ENCODE measurements at regions not wholly inside any gene's neighbourhood (a gene's known extent, or its start where the extent isn't known, plus 50 kb on each side); places are given as distances from the start of the nearest gene placed in this dataset.
"Not testable (repeated sequence)": the region's sequence is repeated elsewhere in the genome, so short reads cannot be mapped to it uniquely, and the experiment has no call there.

DNA sequence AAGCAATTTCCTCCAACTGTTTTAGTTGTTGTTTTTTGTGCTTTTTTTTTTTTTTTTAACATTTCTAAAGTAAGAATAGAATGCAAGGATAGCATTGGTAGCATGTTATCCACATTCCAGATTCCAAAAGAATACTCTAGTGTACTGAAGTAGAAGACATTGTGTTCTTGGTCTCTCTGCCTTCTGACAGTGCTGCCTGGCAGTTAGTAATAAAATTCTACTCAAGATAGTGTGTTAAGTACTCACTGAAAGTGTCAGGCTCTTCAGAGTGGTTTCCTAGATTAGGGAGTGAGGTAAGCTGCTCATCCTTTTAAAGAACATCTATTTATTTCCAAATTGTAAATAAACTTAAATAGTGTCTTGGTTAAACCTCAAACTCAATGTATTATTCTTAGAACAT, 253.7 kb downstream of the HNMT start:
- DNase-seq (ENCODE audit: low spot score), result no peak

DNA sequence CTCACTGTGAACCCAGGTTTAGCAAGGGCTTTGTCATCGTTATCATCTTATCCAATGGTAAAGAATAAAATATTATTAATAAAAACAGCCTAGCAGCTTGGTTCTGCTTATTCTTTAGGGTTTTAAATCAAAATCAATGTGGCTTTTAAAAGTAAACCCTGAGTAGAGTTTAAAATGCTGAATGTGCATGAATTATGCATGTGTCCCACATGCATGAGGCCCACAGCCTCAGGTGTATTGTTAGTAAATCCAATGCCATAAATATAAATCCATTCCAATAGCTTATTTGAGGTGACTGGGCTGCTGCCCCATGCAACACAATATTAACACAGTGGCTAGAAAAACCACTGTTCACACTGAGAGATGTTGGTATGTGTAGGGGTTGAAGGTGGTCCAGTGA, 254.1 kb downstream of the HNMT start:
- DNase-seq (ENCODE audit: low spot score), result no peak

DNA sequence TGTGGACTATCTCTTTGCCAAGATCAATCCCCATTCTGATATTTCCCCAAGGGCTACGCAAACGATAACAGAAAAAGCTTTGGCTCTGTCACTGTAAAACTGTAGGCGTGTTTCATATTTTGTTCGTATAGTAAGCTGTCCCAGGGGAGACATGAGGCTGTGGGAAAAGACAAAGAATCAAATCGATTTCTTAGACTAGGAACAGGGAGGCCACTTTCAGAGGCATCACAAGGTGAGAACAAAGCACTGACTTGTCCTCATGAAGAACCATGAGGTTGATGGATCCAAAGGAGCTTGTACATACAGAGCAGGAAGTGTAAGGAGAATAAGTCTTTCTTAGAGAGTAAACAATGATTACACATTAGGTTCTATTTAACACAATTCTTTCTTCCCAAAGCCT, 255.7 kb downstream of the HNMT start:
- no peak for DNase-seq (ENCODE audit: low spot score)

DNA sequence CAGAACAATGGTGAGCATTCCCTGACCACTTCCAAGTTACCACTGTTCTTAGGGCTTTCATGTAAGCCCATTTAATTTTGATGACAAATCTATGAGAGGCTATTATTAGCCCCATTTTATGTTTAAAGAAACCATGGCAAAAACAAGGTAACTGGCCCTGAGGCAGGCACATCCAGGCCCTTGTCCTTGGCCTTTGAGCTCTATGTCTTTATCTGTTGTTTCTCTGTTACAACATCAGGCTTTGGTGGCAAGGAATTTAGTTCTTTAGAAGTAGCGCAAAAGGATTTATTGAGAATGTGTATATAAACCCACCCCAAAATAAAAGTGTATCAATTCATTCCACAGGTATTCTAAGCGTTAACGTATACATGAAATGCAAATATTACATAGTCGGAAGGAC, 257.1 kb downstream of the HNMT start:
- DNase-seq (ENCODE audit: low spot score), result no peak

DNA sequence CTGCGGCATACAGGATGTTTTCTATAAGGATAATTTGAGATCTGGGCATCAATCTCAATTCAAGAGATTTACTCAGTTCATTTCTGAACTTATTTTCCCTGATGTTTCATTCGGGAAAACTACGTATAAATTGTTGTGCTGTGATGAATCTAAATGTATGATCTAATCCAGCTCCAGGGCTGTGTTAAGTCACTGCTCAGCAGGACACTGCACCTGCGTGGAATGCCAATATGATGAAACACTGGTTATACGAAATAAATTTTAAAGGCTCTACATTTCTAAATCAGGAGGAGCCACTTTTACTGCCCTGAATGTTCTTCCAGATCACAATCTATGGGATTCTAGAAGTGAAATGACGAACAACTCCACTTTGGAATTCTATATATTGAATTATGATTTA, 259.0 kb downstream of the HNMT start:
- no peak for DNase-seq (ENCODE audit: low spot score)

DNA sequence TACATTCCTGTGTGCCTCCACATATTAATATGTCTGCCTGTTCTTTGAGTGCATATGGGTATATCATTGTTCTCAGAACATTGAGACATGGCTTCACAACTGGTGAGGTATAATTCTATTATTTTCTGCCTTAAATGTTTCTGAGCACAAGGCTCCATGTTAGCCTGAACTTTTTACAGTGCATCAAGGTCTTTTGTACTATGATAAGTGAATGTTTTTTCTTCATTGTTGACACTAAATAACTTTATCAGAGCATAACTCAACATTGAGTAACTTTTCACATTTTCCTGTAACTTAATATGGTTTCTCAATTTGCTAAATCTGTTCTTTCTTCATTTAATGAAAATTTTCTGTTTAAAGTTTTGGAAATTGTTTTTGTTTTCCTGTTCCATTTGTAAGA, 262.9 kb downstream of the HNMT start:
- no peak for DNase-seq (ENCODE audit: low spot score)

DNA sequence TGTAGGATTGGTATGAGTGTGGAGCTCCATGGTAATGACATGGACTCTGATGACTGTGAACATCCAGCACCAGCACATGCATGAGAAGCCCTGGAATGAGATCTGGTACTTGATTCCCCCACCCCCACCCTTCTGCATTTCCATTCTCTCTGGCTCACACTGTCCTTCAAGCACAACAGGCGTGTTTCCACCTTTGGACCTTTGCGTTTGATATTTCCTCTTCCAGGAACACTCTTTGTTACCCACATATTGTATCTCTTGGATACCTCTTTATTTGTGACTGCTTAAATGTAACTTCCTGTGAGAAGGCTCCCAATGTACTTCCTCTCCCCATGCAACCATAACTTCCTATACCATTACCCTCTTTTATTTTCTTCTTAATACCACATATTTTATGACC, 263.8 kb downstream of the HNMT start:
- DNase-seq (ENCODE audit: low spot score), result no peak

DNA sequence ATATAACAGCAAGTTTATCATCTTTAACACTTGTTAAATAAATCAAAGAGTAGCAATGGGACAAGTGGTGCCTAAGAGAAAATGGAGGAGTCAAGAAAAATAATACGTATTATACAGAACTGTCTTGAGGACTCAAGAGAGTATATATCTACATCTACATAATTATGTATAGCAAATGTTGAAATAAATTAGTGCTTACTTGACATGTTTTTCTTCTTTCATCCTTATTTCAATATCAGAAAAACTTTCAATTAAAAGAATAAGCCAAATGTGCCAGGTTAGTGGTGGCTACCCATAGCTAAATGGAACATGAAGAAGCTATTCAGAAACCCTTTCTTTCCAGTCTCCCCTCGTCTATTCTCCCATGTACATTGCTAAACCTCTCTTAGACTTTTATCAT, 267.3 kb upstream of the SPOPL start:
- no peak for DNase-seq (ENCODE audit: low spot score)

DNA sequence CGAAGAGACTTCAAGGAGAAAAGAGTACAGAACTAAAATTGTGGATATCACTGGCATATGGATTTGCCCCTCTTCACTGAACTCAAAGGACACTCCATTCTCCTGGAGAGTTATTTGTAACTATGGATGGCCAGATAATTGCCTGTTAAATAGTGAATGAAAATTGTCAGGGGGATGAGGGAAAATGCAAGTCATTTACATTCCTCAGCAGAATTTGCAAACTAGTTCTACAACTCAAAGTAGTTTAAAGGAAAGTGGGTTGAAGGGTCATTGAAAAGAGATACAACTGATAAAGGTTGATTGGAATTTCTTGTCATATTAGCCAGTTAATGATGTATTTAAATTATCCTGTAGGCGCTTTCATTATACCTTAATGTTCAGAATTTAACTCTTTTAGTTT, 266.5 kb upstream of the SPOPL start:
- no peak for DNase-seq (ENCODE audit: low spot score)

DNA sequence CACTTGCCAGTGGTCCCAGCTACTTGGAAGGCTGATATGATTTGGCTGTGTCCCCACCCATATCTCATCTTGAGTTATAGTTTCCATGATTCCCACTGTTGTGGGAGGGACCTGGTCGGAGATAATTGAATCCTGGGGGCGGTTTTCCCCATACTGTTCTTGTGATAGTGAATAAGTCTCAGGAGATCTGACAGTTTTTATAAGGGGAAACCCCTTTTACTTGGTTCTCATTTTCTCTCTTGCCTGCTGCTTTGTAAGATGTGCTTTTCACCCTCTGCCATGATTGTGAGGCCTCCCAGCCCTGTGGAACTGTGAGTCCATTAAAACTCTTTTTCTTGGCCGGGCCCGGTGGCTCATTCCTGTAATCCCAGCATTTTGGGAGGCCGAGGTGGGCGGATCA, 265.4 kb upstream of the SPOPL start:
- DNase-seq (ENCODE audit: low spot score), result no peak

DNA sequence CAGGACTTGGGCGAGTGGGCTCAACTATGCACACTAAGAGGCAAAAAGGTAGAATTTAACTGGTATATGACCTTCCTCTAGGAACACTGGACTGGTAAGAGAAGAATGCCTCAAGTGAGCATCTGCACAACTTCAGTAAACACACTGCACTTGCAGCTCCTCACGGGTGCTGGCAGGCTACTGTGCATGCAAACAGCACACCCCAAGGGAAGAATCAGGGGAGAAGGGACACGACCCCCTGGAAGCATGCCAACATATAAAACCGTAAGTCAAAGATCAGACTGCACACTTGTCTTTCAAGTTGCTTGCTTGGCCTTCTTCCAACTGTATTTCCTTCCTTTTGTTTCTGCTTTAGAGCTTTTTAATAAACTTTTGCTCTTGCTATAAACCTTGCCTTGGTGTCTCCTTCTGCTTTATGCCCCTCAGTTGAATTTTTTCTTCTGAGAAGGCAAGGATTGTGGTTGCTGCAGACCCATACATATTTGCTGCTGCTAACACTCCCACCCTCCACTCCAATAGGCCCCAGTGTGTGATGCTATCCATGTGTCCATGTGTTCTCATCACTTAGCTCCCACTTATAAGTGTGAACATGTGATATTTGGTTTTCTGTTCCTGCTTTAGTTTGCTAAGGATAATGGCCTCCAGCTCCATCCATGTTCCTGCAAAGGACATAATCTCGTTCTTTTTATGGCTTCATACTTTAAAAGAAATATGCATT, 263.7 kb upstream of the SPOPL start:
- DNase-seq (ENCODE audit: low spot score), result no peak

DNA sequence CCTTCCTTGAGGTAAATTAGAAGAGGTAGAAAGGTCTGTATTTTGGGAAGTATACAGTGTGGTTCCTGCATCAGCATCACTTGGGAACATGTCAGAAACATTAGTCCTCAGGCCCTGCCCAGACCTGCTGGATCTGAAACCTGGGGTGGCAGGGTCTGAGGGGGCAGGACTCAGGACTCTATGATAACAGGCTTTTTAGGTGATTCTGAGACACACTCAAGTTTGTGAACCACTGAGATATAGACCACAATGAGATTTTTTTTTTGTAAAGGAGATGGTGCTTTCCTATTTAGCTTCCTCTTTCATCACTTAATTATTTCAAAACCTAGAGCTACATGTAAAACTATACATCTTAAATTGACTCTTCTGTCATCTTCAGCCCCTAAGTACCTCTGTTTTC, 262.7 kb upstream of the SPOPL start:
- DNase-seq (ENCODE audit: low spot score), result no peak

DNA sequence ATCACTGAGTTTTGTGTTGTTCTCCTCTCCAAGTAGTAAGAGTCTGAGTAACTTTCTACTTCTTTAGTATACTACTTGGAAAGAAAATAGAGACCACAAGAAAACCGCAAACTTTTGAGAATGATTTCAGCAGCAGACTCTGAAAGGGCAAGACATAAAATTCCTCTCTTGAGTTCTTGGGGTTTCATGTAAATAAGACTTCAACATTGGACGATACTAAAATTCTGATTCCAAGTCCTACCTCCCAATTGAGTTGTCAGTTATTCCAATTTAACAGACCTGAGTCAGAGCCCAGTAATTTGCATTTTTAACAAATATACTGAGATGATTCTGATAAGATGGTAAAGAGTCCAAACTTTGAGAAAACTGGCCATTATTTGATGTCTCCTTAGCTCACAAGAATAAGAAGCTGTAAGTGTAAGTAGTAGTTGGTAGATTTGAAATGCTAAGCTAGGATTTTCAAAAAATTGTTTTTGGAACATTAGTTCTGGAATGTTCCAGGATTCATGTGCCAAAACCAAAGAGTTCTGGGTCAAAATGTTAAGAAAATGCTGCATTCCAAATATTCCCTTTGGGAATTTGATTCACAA, 261.6 kb upstream of the SPOPL start:
- no peak for DNase-seq (ENCODE audit: low spot score)

DNA sequence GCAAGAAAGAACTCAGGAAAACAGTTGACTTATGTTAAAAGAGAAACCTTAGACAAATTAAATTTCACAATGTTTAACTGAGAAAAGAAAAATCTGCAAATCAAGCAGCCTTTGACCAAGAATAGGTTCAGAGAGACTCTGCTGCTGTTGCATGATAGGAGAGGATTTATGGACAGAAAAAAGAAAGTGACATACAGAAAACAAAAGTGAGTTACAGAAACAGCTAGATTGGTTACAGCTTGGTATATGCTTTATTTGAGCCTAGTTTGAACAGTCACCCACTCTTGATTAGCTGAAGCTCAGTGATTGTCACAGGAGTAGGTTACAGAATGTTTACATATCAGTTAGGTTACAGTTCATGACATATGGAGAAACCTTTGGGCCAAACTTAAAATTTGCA, 258.2 kb upstream of the SPOPL start:
- DNase-seq (ENCODE audit: low spot score), result no peak

DNA sequence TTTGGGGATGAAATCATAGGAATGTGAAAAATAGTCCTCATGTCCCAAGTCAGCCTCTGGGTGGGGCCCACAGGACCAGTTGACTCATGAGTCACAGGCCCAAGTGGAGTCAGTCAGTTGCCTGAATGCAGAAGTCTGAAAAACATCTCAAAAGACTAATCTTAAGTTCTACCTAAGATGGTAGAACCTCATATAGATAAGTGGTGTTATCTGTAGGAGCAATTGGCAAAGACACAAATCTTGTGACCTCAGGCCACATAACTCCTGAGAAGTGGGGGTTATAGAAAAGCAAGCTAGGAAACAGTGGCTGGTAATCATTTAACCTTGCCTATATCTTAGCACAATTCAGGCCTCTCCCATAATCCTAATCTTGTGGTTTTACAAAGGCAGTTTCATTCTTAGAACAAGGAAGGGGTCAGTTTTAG, 257.1 kb upstream of the SPOPL start:
- DNase-seq (ENCODE audit: low spot score), result no peak

DNA sequence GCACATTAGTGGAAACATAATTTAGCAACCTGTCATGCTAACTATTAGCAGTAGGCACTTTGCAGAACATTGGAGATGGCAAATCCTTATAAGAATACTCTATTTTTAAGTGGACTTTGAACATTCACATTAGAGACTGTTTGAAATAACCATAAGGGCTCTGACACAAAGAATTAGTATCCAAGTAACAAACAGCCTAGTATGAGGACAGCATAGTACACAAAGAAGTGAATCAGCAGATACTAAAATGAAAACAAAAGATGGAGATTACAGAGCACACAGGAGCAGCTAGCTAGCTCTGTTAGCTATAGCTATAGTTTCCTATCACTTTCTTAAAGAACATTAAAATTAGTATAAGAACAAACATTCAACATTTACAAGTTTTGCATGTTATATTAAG, 256.3 kb upstream of the SPOPL start:
- DNase-seq (ENCODE audit: low spot score), result no peak

DNA sequence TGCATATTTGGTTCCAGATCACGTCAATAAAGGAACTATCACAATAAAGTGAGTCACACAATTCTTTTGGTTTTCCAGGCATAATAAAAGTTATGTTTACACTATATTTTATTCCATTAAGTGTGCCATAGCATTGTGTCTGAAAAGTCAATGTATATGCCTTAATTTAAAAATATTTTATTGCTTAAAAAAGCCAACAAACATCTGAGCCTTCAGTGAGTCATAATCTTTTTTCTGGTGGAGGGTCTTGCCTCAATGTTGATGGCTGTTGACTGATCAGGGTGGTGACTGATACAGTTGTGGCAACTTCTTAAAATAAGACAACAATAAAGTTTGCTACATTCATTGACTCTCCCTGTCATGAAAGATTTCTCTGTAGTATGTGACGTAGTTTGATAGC, 254.3 kb upstream of the SPOPL start:
- DNase-seq (ENCODE audit: low spot score), result no peak

DNA sequence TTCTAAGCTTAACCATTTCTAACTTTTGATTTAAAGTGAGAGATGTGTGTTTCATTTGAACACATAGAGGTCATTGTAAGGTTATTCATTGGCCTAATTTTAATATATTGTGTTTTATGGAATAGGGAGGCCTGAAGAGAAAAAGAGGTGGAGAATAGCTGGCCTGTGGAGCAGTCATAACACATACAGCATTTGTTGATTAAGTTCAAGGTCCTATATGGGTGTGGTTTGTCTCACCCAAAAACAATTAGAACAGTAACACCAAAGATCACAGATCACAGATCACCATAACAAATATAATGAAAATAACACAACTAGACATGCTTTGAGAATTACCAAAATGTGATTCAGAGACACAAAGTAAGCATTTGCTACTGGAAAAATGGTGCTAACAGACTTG, 252.4 kb upstream of the SPOPL start:
- DNase-seq (ENCODE audit: low spot score), result no peak

DNA sequence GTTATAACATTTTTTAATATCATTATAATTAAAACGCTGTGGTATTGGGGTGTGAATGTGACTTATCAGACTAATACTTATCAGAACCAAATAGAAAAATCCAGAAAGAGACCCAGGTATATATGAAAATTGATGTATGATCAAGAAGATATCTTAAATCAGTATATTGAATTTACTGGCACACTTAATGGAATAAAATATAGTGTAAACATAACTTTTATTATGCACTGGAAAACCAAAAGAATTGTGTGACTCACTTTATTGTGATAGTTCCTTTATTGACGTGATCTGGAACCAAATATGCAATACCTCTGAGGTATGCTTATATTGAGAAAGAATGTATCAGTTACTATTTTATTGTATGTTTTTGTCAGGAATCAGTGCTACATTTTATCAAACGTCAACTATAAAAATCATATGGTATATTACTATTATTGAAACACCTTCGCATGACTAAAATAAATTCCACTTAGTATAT, 250.7 kb upstream of the SPOPL start:
- DNase-seq (ENCODE audit: low spot score), result not testable (repeated sequence)

DNA sequence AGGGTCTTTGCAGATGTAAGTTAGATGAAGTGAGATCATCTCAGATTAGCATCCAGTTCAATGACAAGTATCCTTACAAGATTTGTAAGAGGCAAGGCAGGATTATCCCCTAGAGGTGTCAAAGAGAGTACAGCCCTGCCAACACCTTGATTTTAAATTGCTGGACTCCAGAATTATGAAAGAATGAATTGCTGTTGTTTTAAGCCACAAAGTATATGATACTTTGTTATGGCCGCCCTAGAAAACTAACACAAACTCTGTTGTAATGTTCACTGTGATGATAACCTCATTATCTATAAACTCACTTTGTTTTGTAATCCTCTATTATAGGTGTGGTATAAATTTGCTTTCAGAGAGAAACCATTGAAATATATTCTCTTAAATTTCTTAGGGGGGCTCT, 249.0 kb upstream of the SPOPL start:
- no peak for DNase-seq (ENCODE audit: low spot score)

DNA sequence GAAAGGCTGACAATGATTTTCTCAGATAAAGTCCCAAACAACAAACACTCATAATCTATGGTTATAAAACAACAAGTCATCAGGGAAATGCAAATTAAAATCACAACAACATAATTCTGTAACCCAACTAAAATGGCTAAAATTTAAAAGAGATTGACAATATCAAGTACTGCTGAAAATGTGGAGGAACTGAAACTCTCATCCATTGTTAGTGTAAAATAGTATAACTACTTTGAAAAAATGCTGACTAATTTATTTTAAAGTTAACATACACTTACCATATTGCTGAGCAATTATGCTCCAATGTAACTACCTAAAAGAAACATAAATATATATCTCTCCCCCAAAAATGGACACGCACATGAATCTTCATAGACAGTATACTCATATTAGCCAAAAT, 245.9 kb upstream of the SPOPL start:
- DNase-seq (ENCODE audit: low spot score), result no peak

DNA sequence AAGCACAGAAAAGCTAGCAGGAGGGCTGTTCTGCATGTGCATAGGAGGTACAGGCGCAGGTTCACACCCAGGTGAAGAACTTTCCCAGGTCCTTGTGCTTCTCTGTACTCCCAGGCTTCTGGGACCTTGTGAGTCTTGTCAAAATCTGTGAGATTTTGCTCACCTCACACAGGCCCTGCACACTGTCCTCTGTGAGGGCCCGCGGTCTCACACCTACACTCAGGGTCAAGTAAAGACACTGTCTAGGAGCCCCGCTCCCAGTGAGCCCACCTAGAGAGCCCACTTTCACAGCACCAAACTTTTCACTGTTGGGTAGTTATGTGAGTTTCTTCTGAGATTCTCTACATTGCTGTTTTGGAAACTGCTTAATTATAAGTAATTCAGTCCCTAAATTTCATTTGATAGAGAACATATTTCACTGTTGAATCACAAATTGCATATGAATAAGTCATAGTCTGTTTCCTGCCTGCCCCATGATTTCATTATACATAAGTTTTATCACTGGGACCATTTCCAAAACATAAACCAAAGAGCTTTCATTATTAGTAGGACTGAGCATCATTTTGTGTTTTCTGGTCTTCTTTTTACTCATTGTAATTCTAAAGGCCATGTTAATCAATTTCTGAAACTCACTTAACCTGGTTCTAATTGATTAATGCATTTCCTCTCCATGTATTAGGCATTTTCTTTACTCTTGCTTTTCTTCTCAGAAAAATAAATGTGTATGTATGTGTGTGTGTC, 234.2 kb upstream of the SPOPL start:
- peak; percentile 21 for DNase-seq (ENCODE audit: low spot score)

DNA sequence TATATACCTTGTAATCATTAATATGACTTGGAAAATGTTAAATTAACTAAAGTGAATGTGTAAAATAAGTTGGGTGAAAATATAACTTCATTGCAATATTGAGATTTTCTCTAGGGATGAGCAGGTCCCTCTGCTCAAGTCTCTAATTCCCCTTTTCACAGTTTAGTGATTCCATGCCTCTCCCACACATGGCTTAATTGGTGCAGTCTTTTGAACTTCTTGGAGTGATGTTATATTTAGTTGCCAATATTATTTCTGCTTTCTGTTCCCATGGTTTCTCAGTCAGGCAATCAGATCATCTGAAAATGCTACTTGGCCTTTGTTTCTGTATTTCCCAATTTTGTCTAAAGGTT, 233.7 kb upstream of the SPOPL start:
- no peak for DNase-seq (ENCODE audit: low spot score)
